HepG2 (cell line): ENCODE measurements at regions not wholly inside any gene's neighbourhood (a gene's known extent, or its start where the extent isn't known, plus 50 kb on each side); places are given as distances from the start of the nearest gene placed in this dataset.
A peak's percentile ranks its signal among the peaks of the same experiment; 100 is the strongest.

Source experiments
- CHCHD3 ChIP-seq: sonication (generic); formaldehyde crosslinking; IDR thresholded peaks from 2 replicates; pipeline ENCODE4 v1.8.0; 2022; ENCODE audit warnings: mild to moderate bottlenecking, missing genetic modification reagents, moderate library complexity
- MTF2 ChIP-seq: sonication (generic); formaldehyde crosslinking; IDR thresholded peaks from 2 replicates; pipeline ENCODE4 v1.5.0; 2020; ENCODE audit warnings: missing genetic modification reagents, borderline replicate concordance
- NCOA2 ChIP-seq: sonication (generic); formaldehyde crosslinking; IDR thresholded peaks from 2 replicates; pipeline ENCODE4 v1.8.0; 2022; ENCODE audit warnings: inconsistent platforms
- PCBP2 ChIP-seq: fragments of 200-400 bp; formaldehyde crosslinking; optimal IDR thresholded peaks from 2 replicates; pipeline ENCODE3; 2018; ENCODE audit warnings: low read length, low read depth; ENCODE audit not compliant: poor library complexity, severe bottlenecking
- REPIN1 ChIP-seq: sonication (generic); formaldehyde crosslinking; IDR thresholded peaks from 2 replicates; pipeline ENCODE4 v1.8.0; 2022; ENCODE audit warnings: missing genetic modification reagents, low read depth, mild to moderate bottlenecking, borderline replicate concordance
- SPEN ChIP-seq: sonication (generic); formaldehyde crosslinking; IDR thresholded peaks from 2 replicates; pipeline ENCODE4 v1.5.1; 2020; ENCODE audit warnings: low read depth, mild to moderate bottlenecking, missing genetic modification reagents
- ZBTB39 ChIP-seq: sonication (generic); formaldehyde crosslinking; IDR thresholded peaks from 2 replicates; pipeline ENCODE4 v1.5.0; 2020; ENCODE audit warnings: missing genetic modification reagents
- ZFP36L1 ChIP-seq: sonication (generic); formaldehyde crosslinking; IDR thresholded peaks from 2 replicates; pipeline ENCODE4 v1.8.0; 2022; ENCODE audit warnings: mild to moderate bottlenecking, missing genetic modification reagents, moderate library complexity
- ZNF264 ChIP-seq: sonication (generic); formaldehyde crosslinking; IDR thresholded peaks from 2 replicates; pipeline ENCODE4 v1.4.0; 2020; ENCODE audit warnings: missing genetic modification reagents
- ZNF646 ChIP-seq: sonication (generic); formaldehyde crosslinking; IDR thresholded peaks from 2 replicates; pipeline ENCODE4 v1.9.0; 2021; ENCODE audit warnings: mild to moderate bottlenecking, missing genetic modification reagents

- TF ChIP-seq ZNF646 (CRISPR knock-in tag): no peak
- TF ChIP-seq MTF2 (CRISPR knock-in tag): no peak
- no peak for TF ChIP-seq ZBTB39
- peak; percentile 85 for TF ChIP-seq NCOA2 (CRISPR knock-in tag)
- no peak for TF ChIP-seq CHCHD3 (CRISPR knock-in tag)
- TF ChIP-seq ZFP36L1: no peak
- TF ChIP-seq REPIN1 (CRISPR knock-in tag): peak; percentile 56; the same call in 1 of the 2 replicates
- peak; percentile 65; the same call in 1 of the 2 replicates for TF ChIP-seq SPEN
- peak; percentile 82 for TF ChIP-seq ZNF264 (CRISPR knock-in tag)
- TF ChIP-seq PCBP2: no peak
Observed at GRCh38 chr7:41316410-41316809, 386.5 kb downstream of the INHBA start (continued).
